ENCODE measurements at regions not wholly inside any gene's neighbourhood (a gene's known extent, or its start where the extent isn't known, plus 50 kb on each side); places are given as distances from the start of the nearest gene placed in this dataset.
"Not testable (repeated sequence)": the region's sequence is repeated elsewhere in the genome, so short reads cannot be mapped to it uniquely, and the experiment has no call there.

- no peak for FAIRE-seq
- no peak for DNase-seq (ENCODE audit: low spot score)
These were observed 335.0 kb downstream of the CCER1 start for GRCh38 chr12:90619943-90620342.

GRCh38 chr12:90618586-90618985, 336.4 kb downstream of the CCER1 start:
- DNase-seq (ENCODE audit: low spot score), result no peak
- FAIRE-seq, result no peak

GRCh38 chr12:90611891-90612290, 343.1 kb downstream of the CCER1 start:
- FAIRE-seq, result no peak
- no peak for DNase-seq (ENCODE audit: low spot score)

GRCh38 chr12:90611048-90611447, 343.9 kb downstream of the CCER1 start:
- DNase-seq (ENCODE audit: low spot score), result no peak
- no peak for FAIRE-seq

- FAIRE-seq (no peak), DNase-seq (ENCODE audit: low spot score) (no peak)
These were observed 361.2 kb downstream of the CCER1 start for GRCh38 chr12:90593596-90594295.

- FAIRE-seq (no peak), DNase-seq (ENCODE audit: low spot score) (no peak)
These were observed 365.0 kb downstream of the CCER1 start for GRCh38 chr12:90589956-90590355.

GRCh38 chr12:90585640-90586304, 369.2 kb downstream of the CCER1 start:
- FAIRE-seq (no peak), DNase-seq (ENCODE audit: low spot score) (no peak)

GRCh38 chr12:90576707-90577106, 378.3 kb downstream of the CCER1 start:
- DNase-seq (ENCODE audit: low spot score) (no peak), FAIRE-seq (no peak)

- DNase-seq (ENCODE audit: low spot score) (no peak), FAIRE-seq (no peak)
These were observed 379.0 kb downstream of the CCER1 start for GRCh38 chr12:90575995-90576394.

GRCh38 chr12:90574676-90575075, 380.3 kb downstream of the CCER1 start:
- FAIRE-seq, result no peak
- DNase-seq (ENCODE audit: low spot score), result no peak

GRCh38 chr12:90572778-90573177, 382.2 kb downstream of the CCER1 start:
- FAIRE-seq, result no peak
- no peak for DNase-seq (ENCODE audit: low spot score)

- DNase-seq (ENCODE audit: low spot score) (no peak), FAIRE-seq (no peak)
These were observed 385.3 kb downstream of the CCER1 start for GRCh38 chr12:90569685-90570084.

GRCh38 chr12:90562671-90563070, 392.3 kb downstream of the CCER1 start:
- FAIRE-seq (no peak), DNase-seq (ENCODE audit: low spot score) (no peak)

GRCh38 chr12:90548595-90548994, 406.4 kb downstream of the CCER1 start:
- no peak for FAIRE-seq
- DNase-seq (ENCODE audit: low spot score), result no peak

- DNase-seq (ENCODE audit: low spot score) (no peak), FAIRE-seq (no peak)
These were observed 408.5 kb downstream of the CCER1 start for GRCh38 chr12:90546511-90546910.

- no peak for FAIRE-seq
- no peak for DNase-seq (ENCODE audit: low spot score)
These were observed 411.1 kb downstream of the CCER1 start for GRCh38 chr12:90543841-90544240.

GRCh38 chr12:90543374-90543773, 411.6 kb downstream of the CCER1 start:
- FAIRE-seq, result no peak
- DNase-seq (ENCODE audit: low spot score), result peak; percentile 1

- not testable (repeated sequence) for FAIRE-seq
These were observed 412.1 kb downstream of the CCER1 start for GRCh38 chr12:90542852-90543251.

GRCh38 chr12:90533828-90534227, 421.1 kb downstream of the CCER1 start:
- DNase-seq (ENCODE audit: low spot score); FAIRE-seq: not testable (repeated sequence)

More at GRCh38 chr12:90542852-90543251, 412.1 kb downstream of the CCER1 start:
- DNase-seq (ENCODE audit: low spot score), result not testable (repeated sequence)

- no peak for FAIRE-seq
- no peak for DNase-seq (ENCODE audit: low spot score)
These were observed 434.8 kb downstream of the CCER1 start for GRCh38 chr12:90520002-90520734.

- FAIRE-seq, result no peak
These were observed 435.7 kb downstream of the CCER1 start for GRCh38 chr12:90519285-90519684.

More at GRCh38 chr12:90519285-90519684, 435.7 kb downstream of the CCER1 start:
- no peak for DNase-seq (ENCODE audit: low spot score)

All from urothelium cell line (cell line).